ENCODE measurements at regions not wholly inside any gene's neighbourhood (a gene's known extent, or its start where the extent isn't known, plus 50 kb on each side); places are given as distances from the start of the nearest gene placed in this dataset.
"Not testable (repeated sequence)": the region's sequence is repeated elsewhere in the genome, so short reads cannot be mapped to it uniquely, and the experiment has no call there.

DNA sequence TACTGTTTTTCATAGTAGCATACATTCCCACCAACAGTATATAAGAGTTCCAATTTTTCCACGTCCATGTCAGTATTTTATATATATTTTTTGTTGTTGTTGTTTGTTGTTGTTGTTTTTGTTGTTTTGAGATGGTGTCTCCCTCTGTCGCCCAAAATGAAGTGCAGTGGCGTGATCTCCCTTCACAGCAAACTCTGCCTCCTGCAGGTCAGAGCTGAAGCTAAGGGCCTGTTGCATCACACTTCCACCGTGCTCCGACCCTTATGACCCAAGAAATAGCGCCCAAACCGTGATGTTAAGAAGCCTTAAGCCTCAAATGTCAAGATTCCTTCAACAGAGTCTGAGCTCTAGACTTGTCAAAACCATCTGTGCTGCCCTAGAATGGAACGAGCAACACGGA is 2032.3 kb downstream of the MRPL39 start:
- TF ChIP-seq, protein P1, sequence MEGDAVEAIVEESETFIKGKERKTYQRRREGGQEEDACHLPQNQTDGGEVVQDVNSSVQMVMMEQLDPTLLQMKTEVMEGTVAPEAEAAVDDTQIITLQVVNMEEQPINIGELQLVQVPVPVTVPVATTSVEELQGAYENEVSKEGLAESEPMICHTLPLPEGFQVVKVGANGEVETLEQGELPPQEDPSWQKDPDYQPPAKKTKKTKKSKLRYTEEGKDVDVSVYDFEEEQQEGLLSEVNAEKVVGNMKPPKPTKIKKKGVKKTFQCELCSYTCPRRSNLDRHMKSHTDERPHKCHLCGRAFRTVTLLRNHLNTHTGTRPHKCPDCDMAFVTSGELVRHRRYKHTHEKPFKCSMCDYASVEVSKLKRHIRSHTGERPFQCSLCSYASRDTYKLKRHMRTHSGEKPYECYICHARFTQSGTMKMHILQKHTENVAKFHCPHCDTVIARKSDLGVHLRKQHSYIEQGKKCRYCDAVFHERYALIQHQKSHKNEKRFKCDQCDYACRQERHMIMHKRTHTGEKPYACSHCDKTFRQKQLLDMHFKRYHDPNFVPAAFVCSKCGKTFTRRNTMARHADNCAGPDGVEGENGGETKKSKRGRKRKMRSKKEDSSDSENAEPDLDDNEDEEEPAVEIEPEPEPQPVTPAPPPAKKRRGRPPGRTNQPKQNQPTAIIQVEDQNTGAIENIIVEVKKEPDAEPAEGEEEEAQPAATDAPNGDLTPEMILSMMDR (conservative IDR thresholded peaks at IDR 0.05; ENCODE audit: low read depth, low read length), result no peak

DNA sequence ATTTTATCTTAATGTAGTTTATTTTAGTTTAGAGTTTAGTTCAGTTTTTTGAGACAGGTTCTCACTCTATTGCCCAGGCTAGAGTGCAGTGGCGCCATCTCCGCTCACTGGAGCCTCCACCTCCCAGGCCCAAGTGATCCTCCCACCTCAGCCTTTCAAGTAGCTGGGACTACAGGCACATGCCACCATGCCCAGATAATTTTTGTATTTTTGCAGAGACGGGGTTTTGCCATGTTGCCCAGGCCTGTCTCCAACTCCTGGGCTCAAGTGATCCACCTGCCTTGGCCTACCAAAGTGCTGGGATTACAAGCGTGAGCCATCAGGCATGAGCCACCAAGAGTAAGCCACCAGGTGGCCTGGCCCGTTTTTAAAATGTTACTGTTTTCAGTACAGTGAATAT is 2058.4 kb downstream of the MRPL39 start:
- DNase-seq (ENCODE audit: low read depth); H3K4me3 ChIP-seq (ENCODE audit: low read depth, low read length): not testable (repeated sequence)

More for the DNA sequence above, 2032.3 kb downstream of the MRPL39 start:
- DNase-seq (ENCODE audit: low read depth), result no peak
- H3K4me3 ChIP-seq (ENCODE audit: low read depth, low read length), result no peak overlapping the region

DNA sequence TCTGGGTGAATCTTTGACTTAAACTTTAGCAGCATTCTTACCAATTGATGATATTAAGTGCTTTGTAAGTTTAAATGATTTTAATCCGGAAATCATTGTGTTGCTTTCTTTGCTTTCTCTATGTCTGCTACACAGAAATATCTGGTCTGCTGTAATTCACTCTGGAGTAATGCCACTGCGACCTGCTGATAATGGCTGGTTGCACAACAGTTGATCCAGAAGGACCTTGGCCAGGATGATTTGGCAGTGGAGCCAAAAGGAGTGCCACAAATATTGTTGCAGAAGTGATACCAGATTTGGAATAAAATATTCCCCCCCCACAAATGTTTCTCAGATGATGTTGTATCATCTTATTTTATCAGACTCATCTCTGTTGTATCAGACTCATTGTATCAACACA is 2063.9 kb downstream of the MRPL39 start:
- DNase-seq (ENCODE audit: low read depth), result no peak
- TF ChIP-seq, protein P1 (conservative IDR thresholded peaks at IDR 0.05; ENCODE audit: low read depth, low read length), result no peak
- H3K4me3 ChIP-seq (ENCODE audit: low read depth, low read length), result no peak overlapping the region

DNA sequence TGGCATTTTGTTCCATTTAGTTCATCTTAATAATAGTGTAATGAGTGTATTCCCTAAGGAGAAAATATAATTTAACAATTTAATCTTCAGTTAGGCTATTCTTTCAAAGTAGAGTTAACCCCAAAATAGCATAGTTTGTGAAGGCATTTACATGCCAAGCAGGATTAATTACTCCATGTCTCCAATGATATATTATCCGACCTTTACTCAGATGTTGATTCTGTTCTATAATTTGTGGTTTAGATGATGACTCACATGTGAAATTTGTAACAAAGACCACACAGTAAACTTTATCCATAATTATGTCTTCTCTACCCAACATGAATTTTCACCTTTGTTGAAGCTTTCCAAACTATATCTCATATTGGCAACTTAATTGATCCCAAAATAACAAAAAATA is 2065.2 kb downstream of the MRPL39 start:
- H3K4me3 ChIP-seq (ENCODE audit: low read depth, low read length), result no peak overlapping the region
- TF ChIP-seq, protein P1 (conservative IDR thresholded peaks at IDR 0.05; ENCODE audit: low read depth, low read length), result no peak
- no peak for DNase-seq (ENCODE audit: low read depth)

DNA sequence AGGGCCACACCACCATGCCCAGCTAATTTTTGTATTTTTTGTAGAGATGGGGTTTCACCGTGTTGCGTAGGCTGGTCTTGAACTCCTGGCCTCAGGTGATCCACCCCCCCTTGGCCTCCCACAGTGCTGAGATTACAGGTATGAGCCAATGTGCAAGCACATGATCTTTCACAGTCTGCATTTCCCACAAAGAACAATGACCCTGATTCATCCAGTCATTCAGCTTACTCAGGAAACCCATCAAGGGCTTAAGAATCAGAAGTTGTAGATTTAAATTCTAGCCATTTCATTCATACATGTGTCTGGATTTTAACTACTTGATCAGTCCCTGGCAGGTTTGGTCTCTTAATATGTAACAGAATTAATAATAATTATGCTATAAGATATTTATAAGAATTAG is 2065.7 kb downstream of the MRPL39 start:
- TF ChIP-seq, protein P1 (conservative IDR thresholded peaks at IDR 0.05; ENCODE audit: low read depth, low read length), result no peak
- H3K4me3 ChIP-seq (ENCODE audit: low read depth, low read length), result no peak overlapping the region
- no peak for DNase-seq (ENCODE audit: low read depth)

DNA sequence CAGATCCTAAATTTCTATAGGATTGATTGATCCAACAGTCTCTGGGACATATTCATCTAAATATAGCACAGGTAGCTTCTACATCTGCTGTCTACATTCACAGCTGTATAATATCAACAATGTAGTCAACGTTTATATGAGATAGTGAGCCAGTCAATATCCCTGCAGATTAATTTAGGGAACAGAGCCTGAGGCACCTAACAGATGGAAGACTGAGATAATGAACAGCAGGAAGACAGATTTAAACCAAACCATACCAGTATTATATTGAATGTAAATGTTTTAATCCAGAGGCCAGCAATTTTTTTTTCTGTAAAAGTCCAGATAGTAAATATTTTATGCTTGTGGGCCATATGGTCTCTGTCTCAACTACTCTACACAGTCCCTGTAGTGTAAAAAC is 2072.4 kb downstream of the MRPL39 start:
- DNase-seq (ENCODE audit: low read depth), result no peak
- no peak overlapping the region for H3K4me3 ChIP-seq (ENCODE audit: low read depth, low read length)
- TF ChIP-seq, protein P1 (conservative IDR thresholded peaks at IDR 0.05; ENCODE audit: low read depth, low read length), result no peak

- TF ChIP-seq, protein P1 (conservative IDR thresholded peaks at IDR 0.05; ENCODE audit: low read depth, low read length), result no peak
- no peak for DNase-seq (ENCODE audit: low read depth)
- no peak overlapping the region for H3K4me3 ChIP-seq (ENCODE audit: low read depth, low read length)
Observed at GRCh38 chr21:23531444-23531843, 2075.8 kb downstream of the MRPL39 start.

GRCh38 chr21:23524685-23525084 is 2082.6 kb downstream of the MRPL39 start:
- TF ChIP-seq, protein P1 (conservative IDR thresholded peaks at IDR 0.05; ENCODE audit: low read depth, low read length), result no peak
- H3K4me3 ChIP-seq (ENCODE audit: low read depth, low read length), result no peak overlapping the region
- no peak for DNase-seq (ENCODE audit: low read depth)
